SK-N-SH treated with all-trans-retinoic acid at 6 μM for 48 hours (cell line): ENCODE measurements at regions not wholly inside any gene's neighbourhood (a gene's known extent, or its start where the extent isn't known, plus 50 kb on each side); places are given as distances from the start of the nearest gene placed in this dataset.

ENCODE experiments used
- ATAC-seq: fragments of 200-7000 bp; cut with Tn5 transposase; 3 replicates; pipeline ENCODE4 v1.9.1; 2020; ENCODE audit warnings: mild to moderate bottlenecking, moderate library complexity
- ARNTL ChIP-seq: fragments of 450-650 bp; formaldehyde crosslinking; IDR thresholded peaks from 2 replicates; pipeline ENCODE4 v1.5.0; 2020; ENCODE audit warnings: low read depth, mild to moderate bottlenecking, moderate library complexity, borderline replicate concordance
- CSDC2 ChIP-seq: fragments of 250-450 bp; sonication (Bioruptor Pico); IDR thresholded peaks from 2 replicates; pipeline ENCODE4 v1.5.0; 2020; ENCODE audit warnings: mild to moderate bottlenecking, moderate library complexity
- CSRNP3 ChIP-seq: fragments of 250-450 bp; sonication (Bioruptor Pico); IDR thresholded peaks from 2 replicates; pipeline ENCODE4 v1.5.1; 2021; ENCODE audit warnings: mild to moderate bottlenecking, moderate library complexity
- ESRRG ChIP-seq: fragments of 250-450 bp; sonication (Bioruptor Pico); IDR thresholded peaks from 2 replicates; pipeline ENCODE4 v1.6.1; 2021; ENCODE audit warnings: mild to moderate bottlenecking
- GLIS3 ChIP-seq: fragments of 250-450 bp; sonication (Bioruptor Pico); IDR thresholded peaks from 2 replicates; pipeline ENCODE4 v1.5.0; 2020; ENCODE audit warnings: mild to moderate bottlenecking, moderate library complexity
- OSR1 ChIP-seq: fragments of 250-450 bp; sonication (Bioruptor Pico); IDR thresholded peaks from 2 replicates; pipeline ENCODE4 v1.8.0; 2022; ENCODE audit warnings: moderate library complexity, mild to moderate bottlenecking, inconsistent platforms
- PATZ1 ChIP-seq: fragments of 250-450 bp; sonication (Bioruptor Pico); IDR thresholded peaks from 2 replicates; pipeline ENCODE4 v1.8.0; 2020; ENCODE audit warnings: mild to moderate bottlenecking, moderate library complexity, borderline replicate concordance
- POU6F1 ChIP-seq: fragments of 250-450 bp; sonication (Bioruptor Pico); IDR thresholded peaks from 2 replicates; pipeline ENCODE4 v1.8.0; 2021; ENCODE audit warnings: low read depth, mild to moderate bottlenecking, moderate library complexity, borderline replicate concordance
- RARB ChIP-seq: fragments of 250-450 bp; sonication (Bioruptor Pico); IDR thresholded peaks from 2 replicates; pipeline ENCODE4 v1.8.0; 2021; ENCODE audit warnings: mild to moderate bottlenecking, moderate library complexity
- SNAI2 ChIP-seq: fragments of 250-450 bp; sonication (Bioruptor Pico); IDR thresholded peaks from 2 replicates; pipeline ENCODE4 v1.5.0; 2020; ENCODE audit warnings: mild to moderate bottlenecking, moderate library complexity
- ZC3H10 ChIP-seq: fragments of 250-450 bp; sonication (Bioruptor Pico); IDR thresholded peaks from 2 replicates; pipeline ENCODE4 v1.5.1; 2021; ENCODE audit warnings: mild to moderate bottlenecking, moderate library complexity
- ZFP3 ChIP-seq: fragments of 250-450 bp; sonication (Bioruptor Pico); IDR thresholded peaks from 2 replicates; pipeline ENCODE4 v1.5.0; 2020; ENCODE audit warnings: mild to moderate bottlenecking, moderate library complexity
- ZFP30 ChIP-seq: fragments of 450-650 bp; formaldehyde crosslinking; IDR thresholded peaks from 2 replicates; pipeline ENCODE4 v1.5.0; 2022; ENCODE audit warnings: mild to moderate bottlenecking, moderate library complexity
- ZNF565 ChIP-seq: fragments of 450-650 bp; formaldehyde crosslinking; conservative IDR thresholded peaks from 2 replicates; pipeline ENCODE4 v1.5.0; 2020; ENCODE audit warnings: low read depth, mild to moderate bottlenecking, moderate library complexity
- ZNF70 ChIP-seq: fragments of 450-650 bp; formaldehyde crosslinking; IDR thresholded peaks from 2 replicates; pipeline ENCODE4 v1.5.0; 2020; ENCODE audit warnings: mild to moderate bottlenecking, moderate library complexity
- ZNF8 ChIP-seq: fragments of 450-650 bp; formaldehyde crosslinking; IDR thresholded peaks from 2 replicates; pipeline ENCODE4 v1.5.0; 2020; ENCODE audit warnings: mild to moderate bottlenecking, moderate library complexity
- TF ChIP-seq, protein P1 (sequence below): fragments of 250-450 bp; sonication (Bioruptor Pico); IDR thresholded peaks from 2 replicates; pipeline ENCODE4 v1.5.0; 2020; ENCODE audit warnings: mild to moderate bottlenecking, moderate library complexity

- TF ChIP-seq, protein P1, sequence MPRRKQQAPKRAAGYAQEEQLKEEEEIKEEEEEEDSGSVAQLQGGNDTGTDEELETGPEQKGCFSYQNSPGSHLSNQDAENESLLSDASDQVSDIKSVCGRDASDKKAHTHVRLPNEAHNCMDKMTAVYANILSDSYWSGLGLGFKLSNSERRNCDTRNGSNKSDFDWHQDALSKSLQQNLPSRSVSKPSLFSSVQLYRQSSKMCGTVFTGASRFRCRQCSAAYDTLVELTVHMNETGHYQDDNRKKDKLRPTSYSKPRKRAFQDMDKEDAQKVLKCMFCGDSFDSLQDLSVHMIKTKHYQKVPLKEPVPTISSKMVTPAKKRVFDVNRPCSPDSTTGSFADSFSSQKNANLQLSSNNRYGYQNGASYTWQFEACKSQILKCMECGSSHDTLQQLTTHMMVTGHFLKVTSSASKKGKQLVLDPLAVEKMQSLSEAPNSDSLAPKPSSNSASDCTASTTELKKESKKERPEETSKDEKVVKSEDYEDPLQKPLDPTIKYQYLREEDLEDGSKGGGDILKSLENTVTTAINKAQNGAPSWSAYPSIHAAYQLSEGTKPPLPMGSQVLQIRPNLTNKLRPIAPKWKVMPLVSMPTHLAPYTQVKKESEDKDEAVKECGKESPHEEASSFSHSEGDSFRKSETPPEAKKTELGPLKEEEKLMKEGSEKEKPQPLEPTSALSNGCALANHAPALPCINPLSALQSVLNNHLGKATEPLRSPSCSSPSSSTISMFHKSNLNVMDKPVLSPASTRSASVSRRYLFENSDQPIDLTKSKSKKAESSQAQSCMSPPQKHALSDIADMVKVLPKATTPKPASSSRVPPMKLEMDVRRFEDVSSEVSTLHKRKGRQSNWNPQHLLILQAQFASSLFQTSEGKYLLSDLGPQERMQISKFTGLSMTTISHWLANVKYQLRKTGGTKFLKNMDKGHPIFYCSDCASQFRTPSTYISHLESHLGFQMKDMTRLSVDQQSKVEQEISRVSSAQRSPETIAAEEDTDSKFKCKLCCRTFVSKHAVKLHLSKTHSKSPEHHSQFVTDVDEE (CRISPR knock-in tag): no peak
Measured at GRCh38 chr13:105778196-105778595, 757.3 kb downstream of the EFNB2 start (continued).

GRCh38 chr13:105774739-105775460 is 760.6 kb downstream of the EFNB2 start:
- TF ChIP-seq RARB (CRISPR knock-in tag) (no peak), ZFP30 (CRISPR knock-in tag) (no peak)
- peak; percentile 54 for ATAC-seq

- ATAC-seq: peak; percentile 92
- TF ChIP-seq CSDC2 (no peak), ESRRG (CRISPR knock-in tag) (no peak), ZNF8 (CRISPR knock-in tag) (no peak), RARB (CRISPR knock-in tag) (no peak), POU6F1 (CRISPR knock-in tag) (no peak), CSRNP3 (no peak), OSR1 (no peak), ZNF565 (CRISPR knock-in tag) (no peak), ZFP3 (CRISPR knock-in tag) (no peak), SNAI2 (CRISPR knock-in tag) (no peak), ARNTL (CRISPR knock-in tag) (no peak), PATZ1 (CRISPR knock-in tag) (no peak), GLIS3 (CRISPR knock-in tag) (no peak), ZNF70 (CRISPR knock-in tag) (no peak), ZC3H10 (CRISPR knock-in tag) (no peak)
- TF ChIP-seq, protein P1 (CRISPR knock-in tag): no peak
Measured at GRCh38 chr13:105773863-105774538, 761.5 kb downstream of the EFNB2 start.
